Mucosa of descending colon (tissue), 3 donors: ENCODE measurements at regions not wholly inside any gene's neighbourhood (a gene's known extent, or its start where the extent isn't known, plus 50 kb on each side); places are given as distances from the start of the nearest gene placed in this dataset.

Experiments
- ATAC-seq: fragments of 200-7000 bp; cut with Tn5 transposase; one replicate; pipeline ENCODE4 v1.9.1; 2020; ENCODE audit warnings: mild to moderate bottlenecking, moderate library complexity
- DNase-seq, 3 donors: peaks; one replicate each; pipeline ENCODE4 v3.0.0-alpha.2; 2020
- H3K36me3 ChIP-seq: fragments of 200-600 bp; one replicate; pipeline ENCODE4 v1.8.0; 2021; ENCODE audit warnings: low read depth, mild to moderate bottlenecking
- H3K4me1 ChIP-seq: fragments of 200-600 bp; one replicate; pipeline ENCODE4 v1.8.0; 2021; ENCODE audit warnings: low read depth, mild to moderate bottlenecking
- H3K4me3 ChIP-seq: fragments of 200-600 bp; one replicate; pipeline ENCODE4 v1.8.0; 2021; ENCODE audit warnings: mild to moderate bottlenecking
- H3K9me3 ChIP-seq: fragments of 200-600 bp; one replicate; pipeline ENCODE4 v1.8.0; 2021; ENCODE audit warnings: mild to moderate bottlenecking
- intact Hi-C, 2 donors: fragments of 100-400 bp; cut with DNase I in 1 of 2; cut with micrococcal nuclease in 1 of 2; formaldehyde crosslinking; loops; one replicate each; pipeline versions ENCODE4 v1.11.0 to v1.11.1; 2022; cut with DNase I, micrococcal nuclease
- TF ChIP-seq, protein P1 (sequence below): fragments of 200-600 bp; IDR thresholded peaks from one replicate; pipeline ENCODE4 v1.8.0; 2022; ENCODE audit warnings: antibody characterized with exemption, mild to moderate bottlenecking
- donor health status: DM: no; HTN: no; CAD: no; lungs with moderate emphysema.
- donor health status: DM: no; HTN: no; CAD: no.
- donor health status: DM: no; HTN: yes; CAD: no.

DNA sequence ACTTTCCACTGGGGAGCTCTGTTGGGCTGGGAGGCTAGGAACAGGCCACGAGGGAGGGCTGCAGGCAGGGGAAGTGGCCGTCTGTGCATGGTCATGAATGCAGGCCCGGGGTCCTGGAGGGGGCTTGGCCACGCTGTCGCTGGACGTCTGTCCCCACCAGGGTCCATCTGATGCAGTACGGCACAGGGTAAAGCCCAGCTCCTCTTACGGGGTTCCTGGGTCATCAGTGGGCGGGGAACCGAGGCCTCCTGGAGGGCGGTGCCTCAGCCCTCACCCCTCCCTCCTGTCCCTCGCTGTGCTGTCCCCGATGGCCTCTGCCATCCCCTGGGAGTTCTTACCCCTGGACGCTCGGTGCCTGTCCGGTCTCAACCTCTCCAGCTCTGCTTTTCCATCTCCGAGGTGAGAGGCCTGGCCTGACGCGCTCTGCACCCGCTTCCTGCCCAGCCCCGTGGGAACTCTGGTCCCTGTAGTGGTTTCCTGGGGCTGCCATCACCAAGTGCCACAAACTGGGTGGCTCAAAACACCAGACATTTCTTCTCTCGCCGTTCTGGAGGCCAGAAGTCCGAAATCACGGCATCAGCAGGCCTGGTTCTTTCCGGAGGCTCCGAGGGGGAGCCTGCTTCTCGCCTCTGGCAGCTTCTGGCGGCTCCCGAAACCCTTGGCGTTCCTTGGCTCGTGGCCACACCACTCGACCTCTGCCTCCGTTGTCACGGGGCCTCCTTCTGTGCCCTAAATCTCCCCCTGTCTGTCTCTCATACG is 182.8 kb downstream of the SEC14L1 start:
- H3K4me1 ChIP-seq = peaks cover 70% of the 10 kb centered on the region
- H3K36me3 ChIP-seq = no peaks in the 10 kb centered on the region
- no peaks in the 10 kb centered on the region for H3K9me3 ChIP-seq
- DNase-seq (peak; percentile 24 to 70 (median 58)), ATAC-seq (no peak)
- H3K4me3 ChIP-seq = no peak overlapping the region
- TF ChIP-seq, protein P1, sequence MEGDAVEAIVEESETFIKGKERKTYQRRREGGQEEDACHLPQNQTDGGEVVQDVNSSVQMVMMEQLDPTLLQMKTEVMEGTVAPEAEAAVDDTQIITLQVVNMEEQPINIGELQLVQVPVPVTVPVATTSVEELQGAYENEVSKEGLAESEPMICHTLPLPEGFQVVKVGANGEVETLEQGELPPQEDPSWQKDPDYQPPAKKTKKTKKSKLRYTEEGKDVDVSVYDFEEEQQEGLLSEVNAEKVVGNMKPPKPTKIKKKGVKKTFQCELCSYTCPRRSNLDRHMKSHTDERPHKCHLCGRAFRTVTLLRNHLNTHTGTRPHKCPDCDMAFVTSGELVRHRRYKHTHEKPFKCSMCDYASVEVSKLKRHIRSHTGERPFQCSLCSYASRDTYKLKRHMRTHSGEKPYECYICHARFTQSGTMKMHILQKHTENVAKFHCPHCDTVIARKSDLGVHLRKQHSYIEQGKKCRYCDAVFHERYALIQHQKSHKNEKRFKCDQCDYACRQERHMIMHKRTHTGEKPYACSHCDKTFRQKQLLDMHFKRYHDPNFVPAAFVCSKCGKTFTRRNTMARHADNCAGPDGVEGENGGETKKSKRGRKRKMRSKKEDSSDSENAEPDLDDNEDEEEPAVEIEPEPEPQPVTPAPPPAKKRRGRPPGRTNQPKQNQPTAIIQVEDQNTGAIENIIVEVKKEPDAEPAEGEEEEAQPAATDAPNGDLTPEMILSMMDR = no peak
- intact Hi-C loops = no loop called here

DNA sequence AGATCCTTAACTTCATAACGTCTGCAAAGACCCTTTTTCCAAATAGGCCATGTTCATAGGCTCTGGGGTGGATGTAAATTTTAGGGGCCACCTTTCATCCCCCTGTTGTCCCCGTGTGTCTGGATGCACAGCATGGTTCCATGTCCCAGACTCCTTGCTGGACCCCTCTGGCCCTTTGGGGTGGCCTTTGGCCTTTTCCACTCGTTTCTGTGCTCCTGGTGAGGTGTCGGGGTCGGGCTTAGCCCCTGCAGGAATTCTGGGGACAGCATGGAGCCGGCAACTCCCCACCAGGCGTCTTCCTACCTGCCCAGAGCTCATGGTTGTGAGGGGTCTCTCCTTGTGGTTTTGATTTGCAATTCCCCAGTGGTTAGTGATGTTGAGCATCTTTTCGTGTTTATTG is 183.5 kb downstream of the SEC14L1 start:
- intact Hi-C loops = no loop called here
- H3K9me3 ChIP-seq = no peaks in the 10 kb centered on the region
- no peak overlapping the region for H3K4me3 ChIP-seq
- ATAC-seq (no peak), DNase-seq (peak in 2 of 3 donors; percentile 7 to 31)
- peaks cover 69% of the 10 kb centered on the region for H3K4me1 ChIP-seq
- no peaks in the 10 kb centered on the region for H3K36me3 ChIP-seq
- TF ChIP-seq, protein P1 = no peak

DNA sequence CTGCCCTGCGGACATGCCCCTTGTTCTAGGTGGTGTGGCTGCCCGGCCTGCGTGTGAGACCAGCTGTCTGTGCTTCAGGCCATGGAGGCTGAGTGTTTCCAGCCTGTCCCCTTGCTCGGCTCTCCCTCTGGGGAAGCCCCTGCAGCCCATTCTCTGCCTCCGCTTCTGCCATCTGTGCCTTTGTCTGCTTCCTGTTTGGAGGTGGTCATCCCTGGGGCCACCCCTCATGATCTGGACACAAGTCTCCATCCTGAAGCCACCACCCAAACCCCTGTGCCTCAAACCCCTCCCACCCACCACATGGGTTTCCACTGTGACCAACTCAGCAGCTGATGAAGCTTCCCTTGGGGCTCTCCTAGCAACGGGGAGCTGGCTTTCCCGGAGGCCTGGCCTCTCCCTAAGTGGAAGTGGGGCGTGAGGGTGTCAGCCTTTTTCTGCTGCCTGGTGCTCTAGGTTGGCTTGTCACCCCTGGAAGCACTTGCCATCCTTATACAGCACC is 184.9 kb downstream of the SEC14L1 start:
- peak; percentile 1 for ATAC-seq
- Histone ChIP-seq H3K36me3 (no peaks in the 10 kb centered on the region), H3K9me3 (no peaks in the 10 kb centered on the region), H3K4me3 (no peak overlapping the region), H3K4me1 (peaks cover 62% of the 10 kb centered on the region)
- TF ChIP-seq, protein P1 = no peak
- peak in 2 of 3 donors; percentile 40 to 63 for DNase-seq
- intact Hi-C loops = no loop called here

DNA sequence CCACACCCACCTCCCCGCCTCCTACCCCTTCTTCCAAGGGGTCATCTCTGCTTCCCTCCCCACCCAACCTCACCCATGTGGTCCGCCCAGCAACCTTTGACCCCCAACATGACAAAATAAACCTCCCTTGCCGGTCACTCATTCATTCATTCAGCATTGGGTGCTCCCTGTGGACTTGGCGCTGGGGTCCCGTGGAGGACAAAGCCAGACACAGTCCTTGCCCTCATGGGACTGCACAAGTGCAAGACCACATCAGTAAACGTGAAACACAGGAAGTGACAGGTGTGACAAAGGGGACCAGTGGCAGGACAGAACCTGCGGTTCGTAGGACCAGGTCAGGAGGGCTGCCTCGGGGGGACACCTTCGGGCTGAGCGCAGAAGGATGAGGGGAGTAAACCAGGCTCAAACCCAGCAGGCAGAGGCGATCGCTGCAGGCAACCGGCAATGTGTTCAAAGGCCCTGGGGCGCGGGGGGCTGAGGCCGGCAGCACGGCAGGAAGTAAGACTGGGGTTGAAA is 185.4 kb downstream of the SEC14L1 start:
- intact Hi-C loops = no loop called here
- H3K4me1 ChIP-seq = peaks cover 63% of the 10 kb centered on the region
- peak in 2 of 3 donors; percentile 56 to 64 for DNase-seq

DNA sequence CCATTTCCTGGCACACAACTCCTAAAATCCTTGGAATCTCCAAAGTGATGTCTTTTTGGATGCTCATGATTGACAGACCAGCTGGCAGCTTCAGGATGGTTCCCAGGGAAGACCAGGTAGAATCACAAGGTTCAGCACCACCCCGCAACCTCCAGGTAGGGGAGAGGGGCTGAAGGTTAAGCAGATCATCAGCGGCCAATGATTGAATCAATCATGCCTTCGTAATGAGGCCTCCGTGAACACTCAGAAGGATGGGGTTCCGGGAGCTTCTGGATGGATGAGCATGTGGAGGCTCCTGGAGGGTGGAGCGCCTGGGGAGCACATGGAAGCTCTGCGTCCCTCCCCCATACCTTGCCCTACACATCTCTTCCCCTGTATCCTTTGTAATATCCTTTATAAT is 185.9 kb downstream of the SEC14L1 start:
- DNase-seq (peak in 1 of 3 donors; percentile 6), ATAC-seq (no peak)
- Histone ChIP-seq H3K4me3 (no peak overlapping the region), H3K36me3 (no peaks in the 10 kb centered on the region), H3K4me1 (peaks cover 68% of the 10 kb centered on the region), H3K9me3 (no peaks in the 10 kb centered on the region)
- TF ChIP-seq, protein P1 = no peak
- intact Hi-C loops = no loop called here

More for the DNA sequence above, 185.4 kb downstream of the SEC14L1 start:
- no peak for ATAC-seq
- TF ChIP-seq, protein P1 = no peak
- H3K4me3 ChIP-seq = no peak overlapping the region
- no peaks in the 10 kb centered on the region for H3K9me3 ChIP-seq
- no peaks in the 10 kb centered on the region for H3K36me3 ChIP-seq
